Epidermal melanocyte (primary cell): ENCODE measurements at regions not wholly inside any gene's neighbourhood (a gene's known extent, or its start where the extent isn't known, plus 50 kb on each side); places are given as distances from the start of the nearest gene placed in this dataset.
"Not testable (repeated sequence)": the region's sequence is repeated elsewhere in the genome, so short reads cannot be mapped to it uniquely, and the experiment has no call there.

Experiments
- DNase-seq: peaks from one replicate; pipeline ENCODE4 v3.0.0; 2011; ENCODE audit warnings: low spot score; ENCODE audit not compliant: insufficient read length

- DNase-seq = no peak
These were observed 250.7 kb upstream of the ZFP42 start for GRCh38 chr4:187744911-187745310.

GRCh38 chr4:187750652-187751051, 244.9 kb upstream of the ZFP42 start:
- not testable (repeated sequence) for DNase-seq

GRCh38 chr4:187767158-187767557, 228.4 kb upstream of the ZFP42 start:
- DNase-seq = no peak

- DNase-seq = no peak
These were observed 227.9 kb upstream of the ZFP42 start for GRCh38 chr4:187767687-187768086.

GRCh38 chr4:187770345-187770744, 225.2 kb upstream of the ZFP42 start:
- no peak for DNase-seq

GRCh38 chr4:187777954-187778353, 217.6 kb upstream of the ZFP42 start:
- no peak for DNase-seq

- DNase-seq = no peak
These were observed 215.5 kb upstream of the ZFP42 start for GRCh38 chr4:187780070-187780469.

GRCh38 chr4:187782286-187782824, 213.2 kb upstream of the ZFP42 start:
- DNase-seq = no peak

- no peak for DNase-seq
These were observed 209.4 kb upstream of the ZFP42 start for GRCh38 chr4:187786190-187786589.

GRCh38 chr4:187789078-187789477, 206.5 kb upstream of the ZFP42 start:
- no peak for DNase-seq

GRCh38 chr4:187795737-187796136, 199.8 kb upstream of the ZFP42 start:
- DNase-seq = no peak

GRCh38 chr4:187798385-187798784, 197.2 kb upstream of the ZFP42 start:
- DNase-seq = no peak

- DNase-seq = no peak
These were observed 195.8 kb upstream of the ZFP42 start for GRCh38 chr4:187799735-187800134.

GRCh38 chr4:187811591-187811990, 184.0 kb upstream of the ZFP42 start:
- no peak for DNase-seq

- DNase-seq = no peak
These were observed 180.7 kb upstream of the ZFP42 start for GRCh38 chr4:187814737-187815465.

- no peak for DNase-seq
These were observed 168.8 kb upstream of the ZFP42 start for GRCh38 chr4:187826725-187827124.

GRCh38 chr4:187827631-187828030, 167.9 kb upstream of the ZFP42 start:
- DNase-seq = no peak

- DNase-seq = no peak
These were observed 155.8 kb upstream of the ZFP42 start for GRCh38 chr4:187839765-187840164.

- no peak for DNase-seq
These were observed 154.8 kb upstream of the ZFP42 start for GRCh38 chr4:187840814-187841213.

GRCh38 chr4:187849556-187850225, 145.9 kb upstream of the ZFP42 start:
- no peak for DNase-seq

- no peak for DNase-seq
These were observed 129.7 kb upstream of the ZFP42 start for GRCh38 chr4:187865914-187866313.

- no peak for DNase-seq
These were observed 112.5 kb upstream of the ZFP42 start for GRCh38 chr4:187883049-187883448.
